ENCODE measurements at regions not wholly inside any gene's neighbourhood (a gene's known extent, or its start where the extent isn't known, plus 50 kb on each side); places are given as distances from the start of the nearest gene placed in this dataset.

GRCh38 chr20:6705106-6705766 lies 62.2 kb upstream of the BMP2 start:
- Histone ChIP-seq H3K9ac (ENCODE audit: insufficient read length) (no peak overlapping the region), H3K4me3 (no peak overlapping the region), H3K27ac (no peak overlapping the region), H3K9me3 (ENCODE audit: low read depth, low read length) (no peaks in the 10 kb centered on the region), H3K36me3 (ENCODE audit: insufficient read depth, low read length) (no peaks in the 10 kb centered on the region)
- no peak for DNase-seq (ENCODE audit: low read depth, low spot score)
- TF ChIP-seq EZH2 (IDR thresholded peaks at IDR 0.05) (no peak), POLR2AphosphoS5 (IDR thresholded peaks at IDR 0.05; ENCODE audit: borderline replicate concordance, low read depth, low read length) (no peak), FOXP2 (optimal IDR thresholded peaks at IDR 0.05; ENCODE audit: control extremely low read depth, extremely low read length, insufficient read depth) (no peak)

GRCh38 chr20:6704132-6704861 lies 63.2 kb upstream of the BMP2 start:
- Histone ChIP-seq H3K9me3 (ENCODE audit: low read depth, low read length) (no peaks in the 10 kb centered on the region), H3K27ac (no peak overlapping the region), H3K4me3 (no peak overlapping the region), H3K36me3 (ENCODE audit: insufficient read depth, low read length) (no peaks in the 10 kb centered on the region), H3K9ac (ENCODE audit: insufficient read length) (no peak overlapping the region)
- TF ChIP-seq EZH2 (IDR thresholded peaks at IDR 0.05) (no peak), POLR2AphosphoS5 (IDR thresholded peaks at IDR 0.05; ENCODE audit: borderline replicate concordance, low read depth, low read length) (no peak), FOXP2 (optimal IDR thresholded peaks at IDR 0.05; ENCODE audit: control extremely low read depth, extremely low read length, insufficient read depth) (no peak)
- no peak for DNase-seq (ENCODE audit: low read depth, low spot score)

GRCh38 chr20:6703656-6704055 lies 63.8 kb upstream of the BMP2 start:
- H3K27ac ChIP-seq = no peak overlapping the region
- H3K9me3 ChIP-seq (ENCODE audit: low read depth, low read length) = no peaks in the 10 kb centered on the region
- H3K9ac ChIP-seq (ENCODE audit: insufficient read length) = no peak overlapping the region
- H3K36me3 ChIP-seq (ENCODE audit: insufficient read depth, low read length) = no peaks in the 10 kb centered on the region
- DNase-seq (ENCODE audit: low read depth, low spot score) = no peak
- TF ChIP-seq FOXP2 (optimal IDR thresholded peaks at IDR 0.05; ENCODE audit: control extremely low read depth, extremely low read length, insufficient read depth) (no peak), EZH2 (IDR thresholded peaks at IDR 0.05) (no peak), POLR2AphosphoS5 (IDR thresholded peaks at IDR 0.05; ENCODE audit: borderline replicate concordance, low read depth, low read length) (no peak)
- H3K4me3 ChIP-seq = no peak overlapping the region

GRCh38 chr20:6703047-6703446 lies 64.4 kb upstream of the BMP2 start:
- Histone ChIP-seq H3K36me3 (ENCODE audit: insufficient read depth, low read length) (no peaks in the 10 kb centered on the region), H3K9ac (ENCODE audit: insufficient read length) (no peak overlapping the region), H3K27ac (no peak overlapping the region), H3K4me3 (no peak overlapping the region), H3K9me3 (ENCODE audit: low read depth, low read length) (no peaks in the 10 kb centered on the region)
- TF ChIP-seq FOXP2 (optimal IDR thresholded peaks at IDR 0.05; ENCODE audit: control extremely low read depth, extremely low read length, insufficient read depth) (no peak), POLR2AphosphoS5 (IDR thresholded peaks at IDR 0.05; ENCODE audit: borderline replicate concordance, low read depth, low read length) (no peak), EZH2 (IDR thresholded peaks at IDR 0.05) (no peak)
- DNase-seq (ENCODE audit: low read depth, low spot score) = no peak

GRCh38 chr20:6702144-6702543 lies 65.3 kb upstream of the BMP2 start:
- no peaks in the 10 kb centered on the region for H3K36me3 ChIP-seq (ENCODE audit: insufficient read depth, low read length)
- no peak overlapping the region for H3K4me3 ChIP-seq
- no peak for DNase-seq (ENCODE audit: low read depth, low spot score)
- no peak overlapping the region for H3K27ac ChIP-seq
- H3K9ac ChIP-seq (ENCODE audit: insufficient read length) = no peak overlapping the region
- TF ChIP-seq POLR2AphosphoS5 (IDR thresholded peaks at IDR 0.05; ENCODE audit: borderline replicate concordance, low read depth, low read length) (no peak), FOXP2 (optimal IDR thresholded peaks at IDR 0.05; ENCODE audit: control extremely low read depth, extremely low read length, insufficient read depth) (no peak), EZH2 (IDR thresholded peaks at IDR 0.05) (no peak)
- no peaks in the 10 kb centered on the region for H3K9me3 ChIP-seq (ENCODE audit: low read depth, low read length)

GRCh38 chr20:6700563-6701329 lies 66.7 kb upstream of the BMP2 start:
- TF ChIP-seq POLR2AphosphoS5 (IDR thresholded peaks at IDR 0.05; ENCODE audit: borderline replicate concordance, low read depth, low read length) (no peak), FOXP2 (optimal IDR thresholded peaks at IDR 0.05; ENCODE audit: control extremely low read depth, extremely low read length, insufficient read depth) (no peak), EZH2 (IDR thresholded peaks at IDR 0.05) (no peak)
- H3K4me3 ChIP-seq = no peak overlapping the region
- no peak overlapping the region for H3K27ac ChIP-seq
- no peaks in the 10 kb centered on the region for H3K36me3 ChIP-seq (ENCODE audit: insufficient read depth, low read length)
- H3K9ac ChIP-seq (ENCODE audit: insufficient read length) = no peak overlapping the region
- DNase-seq (ENCODE audit: low read depth, low spot score) = no peak
- H3K9me3 ChIP-seq (ENCODE audit: low read depth, low read length) = no peaks in the 10 kb centered on the region

- TF ChIP-seq EZH2 (IDR thresholded peaks at IDR 0.05) = no peak
- no peak for TF ChIP-seq FOXP2 (optimal IDR thresholded peaks at IDR 0.05; ENCODE audit: control extremely low read depth, extremely low read length, insufficient read depth)
- TF ChIP-seq POLR2AphosphoS5 (IDR thresholded peaks at IDR 0.05; ENCODE audit: borderline replicate concordance, low read depth, low read length) = no peak
- H3K4me3 ChIP-seq = no peak overlapping the region
- H3K9ac ChIP-seq (ENCODE audit: insufficient read length) = no peak overlapping the region
- no peak for DNase-seq (ENCODE audit: low read depth, low spot score)
- no peak overlapping the region for H3K27ac ChIP-seq
- H3K36me3 ChIP-seq (ENCODE audit: insufficient read depth, low read length) = no peaks in the 10 kb centered on the region
- no peaks in the 10 kb centered on the region for H3K9me3 ChIP-seq (ENCODE audit: low read depth, low read length)
Observed at GRCh38 chr20:6699921-6700562, 67.4 kb upstream of the BMP2 start.

GRCh38 chr20:6698723-6699122 lies 68.8 kb upstream of the BMP2 start:
- no peak for DNase-seq (ENCODE audit: low read depth, low spot score)
- no peak overlapping the region; the same call in 1 of the 2 replicates for H3K4me3 ChIP-seq
- no peak for TF ChIP-seq EZH2 (IDR thresholded peaks at IDR 0.05)
- TF ChIP-seq FOXP2 (optimal IDR thresholded peaks at IDR 0.05; ENCODE audit: control extremely low read depth, extremely low read length, insufficient read depth) = no peak
- TF ChIP-seq POLR2AphosphoS5 (IDR thresholded peaks at IDR 0.05; ENCODE audit: borderline replicate concordance, low read depth, low read length) = no peak
- H3K36me3 ChIP-seq (ENCODE audit: insufficient read depth, low read length) = no peaks in the 10 kb centered on the region
- H3K9ac ChIP-seq (ENCODE audit: insufficient read length) = no peak overlapping the region
- H3K27ac ChIP-seq = no peak overlapping the region
- H3K9me3 ChIP-seq (ENCODE audit: low read depth, low read length) = no peaks in the 10 kb centered on the region
